GM18858 (cell line): ENCODE measurements at regions not wholly inside any gene's neighbourhood (a gene's known extent, or its start where the extent isn't known, plus 50 kb on each side); places are given as distances from the start of the nearest gene placed in this dataset.

Experiments
- ATAC-seq: cut with Tn5 transposase; IDR thresholded peaks from one replicate; pipeline ENCODE4 v1.9.1; 2021; ENCODE audit not compliant: unreplicated experiment

DNA sequence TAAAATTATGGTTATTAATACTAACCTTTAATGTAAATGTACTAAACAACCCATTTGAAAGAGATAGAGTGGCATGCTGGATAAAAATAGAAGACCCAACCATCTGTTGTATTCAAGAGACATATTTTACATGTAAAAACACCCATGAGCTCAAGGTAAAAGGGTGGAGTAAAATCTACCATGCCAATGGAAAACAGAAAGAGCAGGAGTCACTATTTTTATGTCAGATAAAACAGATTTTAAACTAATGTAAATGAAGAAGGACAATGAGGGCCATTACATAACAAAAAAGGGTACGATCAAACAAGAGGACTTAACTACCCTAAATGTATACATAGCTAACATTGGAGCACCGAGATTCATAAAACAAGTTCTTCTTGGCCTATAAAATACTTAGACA is 66.3 kb downstream of the ITM2A start:
- no peak for ATAC-seq

GRCh38 chrX:79290596-79290995 is 76.5 kb downstream of the ITM2A start:
- no peak for ATAC-seq

GRCh38 chrX:79288733-79289132 is 78.4 kb downstream of the ITM2A start:
- ATAC-seq, result no peak

DNA sequence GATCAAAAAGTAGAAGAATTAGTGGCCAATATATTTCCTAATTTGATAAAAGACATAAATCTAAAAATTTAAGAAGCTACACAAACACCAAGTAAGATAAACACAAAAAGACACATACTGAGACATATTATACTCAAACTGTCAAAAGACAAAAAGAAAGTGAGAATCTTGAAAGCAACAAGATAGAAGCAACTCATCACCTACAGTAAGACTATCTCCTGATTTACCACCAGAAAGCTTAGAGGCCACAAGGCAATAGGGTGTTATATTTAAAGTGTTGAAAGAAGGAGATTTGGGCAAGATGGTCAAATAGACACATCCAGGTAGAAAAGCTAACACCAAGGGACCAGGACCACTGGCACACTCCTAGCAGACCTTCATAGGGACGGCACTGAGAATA is 79.4 kb downstream of the ITM2A start:
- no peak for ATAC-seq

DNA sequence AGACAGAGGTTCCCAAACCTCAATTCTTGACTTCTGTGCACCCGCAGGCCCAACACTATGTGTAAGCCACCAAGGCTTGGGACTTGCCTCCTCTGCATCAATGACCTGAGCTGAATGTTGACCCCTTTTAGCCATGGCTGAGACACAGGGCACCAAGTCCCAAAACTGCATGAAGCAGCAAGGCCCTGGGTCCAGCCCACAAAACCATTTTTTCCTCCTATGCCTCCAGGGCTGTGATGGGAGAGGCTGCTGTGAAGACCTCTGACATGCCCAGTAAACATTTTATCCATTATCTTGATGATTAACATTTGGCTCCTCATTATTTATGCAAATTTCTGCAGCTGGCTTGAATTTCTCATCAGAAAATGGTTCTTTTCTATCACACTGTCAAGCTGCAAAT is 85.4 kb downstream of the ITM2A start:
- ATAC-seq, result no peak

- peak; percentile 89 for ATAC-seq
These were observed 96.7 kb downstream of the ITM2A start for GRCh38 chrX:79270401-79270800.

DNA sequence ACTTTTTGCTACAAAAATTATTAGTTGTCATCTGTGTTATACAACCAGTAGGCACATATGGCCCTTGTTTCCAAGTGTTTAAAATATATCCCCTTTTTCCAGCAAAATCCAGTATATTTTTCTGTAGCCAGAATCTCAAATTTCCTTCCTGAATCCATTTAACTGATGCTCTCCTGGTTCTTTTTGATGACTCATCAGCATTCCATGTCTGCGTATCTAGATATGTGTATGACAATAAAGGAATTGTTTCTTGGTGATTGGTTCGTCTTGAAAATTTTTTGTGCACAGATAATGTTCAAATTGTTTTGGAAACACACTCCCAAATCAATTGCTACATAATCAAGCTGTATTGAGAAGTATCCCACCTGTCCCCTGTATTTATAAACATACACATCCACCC is 98.3 kb downstream of the ITM2A start:
- no peak for ATAC-seq

DNA sequence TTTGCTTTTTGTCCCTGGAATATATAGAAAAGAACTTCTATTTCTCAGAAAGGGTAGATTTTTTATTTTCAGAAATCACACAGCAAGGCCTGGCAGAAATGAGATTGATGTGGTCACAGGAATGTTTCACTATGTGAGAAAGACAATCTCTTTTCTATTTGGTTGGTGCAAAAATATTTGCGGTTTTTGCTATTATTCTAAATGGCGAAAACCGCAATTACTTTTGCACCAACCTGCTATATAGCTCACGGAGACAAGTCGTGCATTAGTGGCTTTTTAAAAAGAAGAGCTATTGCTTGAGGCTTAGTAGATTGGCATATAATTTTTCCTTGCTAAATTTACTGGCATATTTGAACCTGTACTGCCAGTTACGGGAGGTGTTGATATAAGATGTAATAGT is 100.4 kb downstream of the ITM2A start:
- no peak for ATAC-seq

GRCh38 chrX:79263550-79263949 is 103.6 kb downstream of the ITM2A start:
- no peak for ATAC-seq

DNA sequence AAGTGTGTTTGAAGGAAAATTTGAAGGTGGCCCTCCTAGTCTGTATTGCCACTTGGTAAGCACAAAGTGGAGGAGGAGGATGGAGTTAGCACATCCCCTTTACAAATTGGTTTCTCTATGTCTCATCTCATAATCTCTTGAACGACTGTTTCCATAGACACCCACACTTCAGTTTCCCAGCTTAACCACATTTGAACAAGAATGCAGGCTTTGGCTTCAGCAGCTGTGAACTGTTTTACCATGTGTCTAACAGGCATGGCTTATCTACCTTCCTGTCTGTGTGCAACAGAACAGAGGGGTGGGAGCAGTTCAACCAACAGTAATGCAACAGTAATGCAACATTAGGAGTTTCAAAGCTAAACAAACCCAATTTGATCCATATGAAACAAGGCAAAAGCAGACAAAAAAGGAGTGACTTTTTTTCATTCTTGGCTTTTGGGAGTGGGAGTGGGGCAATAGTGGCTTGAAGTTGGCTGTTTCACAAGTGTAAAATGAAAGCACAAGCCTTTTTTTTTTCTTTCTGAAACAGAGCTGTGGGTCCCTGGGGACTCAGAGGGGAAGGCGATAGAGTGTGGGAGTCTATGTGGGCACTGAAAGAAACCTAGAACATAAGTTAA is 108.0 kb downstream of the ITM2A start:
- ATAC-seq, result peak; percentile 90

DNA sequence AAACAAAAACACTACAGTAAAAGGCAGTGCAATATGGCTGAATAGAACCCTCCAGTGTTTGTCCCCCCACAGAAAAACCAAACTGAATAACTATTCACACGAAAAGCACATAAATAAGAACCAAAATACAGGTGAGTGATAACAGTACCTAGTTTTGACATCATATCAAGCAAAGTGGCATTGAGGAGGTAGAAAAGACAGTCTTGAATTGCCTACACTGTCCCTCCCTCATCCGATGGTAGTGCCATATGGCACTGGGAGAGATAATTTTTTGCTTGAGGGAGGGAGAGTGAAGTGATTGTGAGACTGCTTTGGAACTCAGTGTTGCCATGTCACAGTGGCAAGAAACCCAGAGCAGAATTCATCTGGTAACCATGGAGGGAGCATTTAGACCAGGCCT is 99.2 kb downstream of the GPR174 start:
- no peak for ATAC-seq

- no peak for ATAC-seq
These were observed 91.4 kb downstream of the GPR174 start for GRCh38 chrX:79235899-79236298.

DNA sequence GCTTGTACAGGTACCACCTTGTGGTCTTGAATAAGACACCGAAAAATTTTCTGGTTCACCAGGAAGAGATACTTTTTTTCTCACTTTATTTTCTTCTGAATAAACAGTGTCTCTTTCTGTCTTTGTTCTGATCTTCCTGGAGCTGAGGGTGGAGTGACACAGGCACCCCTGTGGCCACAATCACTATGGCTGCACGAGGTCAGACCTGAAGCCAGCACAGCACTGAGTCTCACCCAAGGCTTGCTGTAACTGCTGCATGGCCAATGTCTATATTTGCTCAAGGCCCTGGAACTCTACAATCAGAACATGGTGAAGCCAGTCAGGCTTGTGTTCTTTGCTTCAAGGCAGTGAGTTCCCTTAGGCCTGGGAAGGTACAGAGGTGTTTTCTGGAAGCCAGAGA is 87.2 kb downstream of the GPR174 start:
- ATAC-seq, result no peak
